Caco-2 (cell line): ENCODE measurements at regions not wholly inside any gene's neighbourhood (a gene's known extent, or its start where the extent isn't known, plus 50 kb on each side); places are given as distances from the start of the nearest gene placed in this dataset.

ENCODE experiments used
- BruUV-seq: library from RNA; stranded (reverse); fragments of 400-500 nt; replicated peaks from 2 replicates; lab custom pipeline; 2021; lab: Mats Ljungman, UMichigan
- CTCF ChIA-PET: fragments of 300-600 bp; sonication (Branson Sonifier 250); formaldehyde crosslinking; loops from one replicate; lab custom pipeline; 2022; ENCODE audit warnings: antibody characterized with exemption; lab: Charles Lee
- POLR2A ChIA-PET: fragments of 300-600 bp; sonication (Branson Sonifier 250); formaldehyde crosslinking; loops from one replicate; lab custom pipeline; 2022; ENCODE audit warnings: antibody characterized with exemption; lab: Charles Lee
- DNase-seq, 2 experiments: peaks; one replicate each; pipeline versions ENCODE4 v3.0.0 to v3.0.0-alpha.2; 2020 to 2022
- H3K27me3 ChIP-seq: replicated peaks from 2 replicates; pipeline ENCODE4 v1.6.0; 2011; ENCODE audit warnings: low read length; ENCODE audit not compliant: control insufficient read depth, insufficient read depth
- H3K36me3 ChIP-seq: 2 replicates; pipeline ENCODE4 v1.5.1; 2011; ENCODE audit warnings: low read length; ENCODE audit not compliant: control insufficient read depth, insufficient read depth
- H3K4me1 ChIP-seq: fragments of 250-450 bp; sonication (Bioruptor Pico); 2 replicates; pipeline ENCODE4 v1.5.1; 2020; ENCODE audit warnings: mild to moderate bottlenecking
- H3K4me3 ChIP-seq: 2 replicates; pipeline ENCODE4 v1.5.1; 2011; ENCODE audit warnings: low read depth, mild to moderate bottlenecking, control low read depth, low read length
- H3K9me3 ChIP-seq: fragments of 250-450 bp; sonication (Bioruptor Pico); 2 replicates; pipeline ENCODE4 v1.5.1; 2020; ENCODE audit warnings: mild to moderate bottlenecking, moderate library complexity
- H3K27ac Mint-ChIP-seq: one replicate; pipeline ENCODE4 v1.8.0; 2022; ENCODE audit warnings: mixed read lengths; ENCODE audit not compliant: unreplicated experiment
- H3K27me3 Mint-ChIP-seq: one replicate; pipeline ENCODE4 v1.8.0; 2022; ENCODE audit warnings: mixed read lengths; ENCODE audit not compliant: insufficient read depth, unreplicated experiment
- H3K36me3 Mint-ChIP-seq: one replicate; pipeline ENCODE4 v1.8.0; 2022; ENCODE audit warnings: mild to moderate bottlenecking, mixed read lengths; ENCODE audit not compliant: insufficient read depth, unreplicated experiment
- H3K4me1 Mint-ChIP-seq: one replicate; pipeline ENCODE4 v1.8.0; 2022; ENCODE audit warnings: low read depth, mixed read lengths; ENCODE audit not compliant: unreplicated experiment
- H3K4me3 Mint-ChIP-seq: one replicate; pipeline ENCODE4 v1.8.0; 2022; ENCODE audit warnings: mild to moderate bottlenecking, moderate library complexity, mixed read lengths; ENCODE audit not compliant: unreplicated experiment
- H3K9me3 Mint-ChIP-seq: one replicate; pipeline ENCODE4 v1.8.0; 2022; ENCODE audit warnings: mixed read lengths; ENCODE audit not compliant: unreplicated experiment
- CTCF ChIP-seq, 2 experiments: fragments of 200-600 bp in 1 of 2; IDR thresholded peaks; 1 replicate in 1 of 2; 2 replicates in 1 of 2; pipeline versions ENCODE4 v1.5.1 to v1.8.0; 2011 to 2022; ENCODE audit warnings: antibody characterized with exemption in 1 of 2, control low read depth in 1 of 2, inconsistent platforms in 1 of 2, low read depth in 1 of 2, low read length in 1 of 2, mild to moderate bottlenecking in 1 of 2, moderate library complexity in 1 of 2; ENCODE audit not compliant: insufficient read depth in 1 of 2, severe bottlenecking in 1 of 2, unreplicated experiment in 1 of 2
- intact Hi-C: fragments of 100-400 bp; cut with micrococcal nuclease; formaldehyde crosslinking; loops from one replicate; pipeline ENCODE4 v1.10.0; 2022; ENCODE audit not compliant: unreplicated experiment

GRCh38 chr19:13699786-13700185 lies 64.5 kb upstream of the MRI1 start:
- no peaks in the 10 kb centered on the region for H3K9me3 ChIP-seq
- no peak overlapping the region for H3K4me3 Mint-ChIP-seq
- no TSS peak for BruUV-seq
- no peak for TF ChIP-seq CTCF (IDR thresholded peaks at IDR 0.05; ENCODE audit: insufficient read depth in 1 of 2, low read depth in 1 of 2, low read length in 1 of 2, severe bottlenecking in 1 of 2, unreplicated experiment in 1 of 2)
- no peaks in the 10 kb centered on the region for H3K4me1 Mint-ChIP-seq
- H3K27me3 ChIP-seq: no peaks in the 10 kb centered on the region
- peaks cover 2% of the 10 kb centered on the region for H3K27me3 Mint-ChIP-seq
- H3K36me3 Mint-ChIP-seq: no peaks in the 10 kb centered on the region
- intact Hi-C loops: no loop called here
- POLR2A ChIA-PET: no interaction called here
- no peak overlapping the region for H3K4me3 ChIP-seq
- H3K36me3 ChIP-seq: no peaks in the 10 kb centered on the region
- CTCF ChIA-PET: no interaction called here
- no peaks in the 10 kb centered on the region for H3K9me3 Mint-ChIP-seq
- no peak overlapping the region for H3K27ac Mint-ChIP-seq
- no peaks in the 10 kb centered on the region for H3K4me1 ChIP-seq
- DNase-seq: no peak

- no TSS peak for BruUV-seq
- Mint-ChIP-seq H3K4me1 (no peaks in the 10 kb centered on the region), H3K27ac (no peak overlapping the region), H3K9me3 (no peaks in the 10 kb centered on the region), H3K36me3 (no peaks in the 10 kb centered on the region), H3K4me3 (no peak overlapping the region), H3K27me3 (peaks cover 5% of the 10 kb centered on the region)
- no peak for DNase-seq
- intact Hi-C loops: no loop called here
- ChIA-PET CTCF (no interaction called here), POLR2A (no interaction called here)
- Histone ChIP-seq H3K27me3 (no peaks in the 10 kb centered on the region), H3K4me3 (no peak overlapping the region), H3K4me1 (no peaks in the 10 kb centered on the region), H3K9me3 (no peaks in the 10 kb centered on the region), H3K36me3 (no peaks in the 10 kb centered on the region)
- no peak for TF ChIP-seq CTCF (IDR thresholded peaks at IDR 0.05; ENCODE audit: insufficient read depth in 1 of 2, low read depth in 1 of 2, low read length in 1 of 2, severe bottlenecking in 1 of 2, unreplicated experiment in 1 of 2)
Observed at GRCh38 chr19:13696839-13697238, 67.5 kb upstream of the MRI1 start.

GRCh38 chr19:13693889-13694288 lies 70.4 kb upstream of the MRI1 start:
- ChIA-PET CTCF (interaction anchor here (0.5 kb wide), 1 partner anchor 1861 kb away, joined by 4 read pairs; no protein-coding TSS in a partner anchor), POLR2A (no interaction called here)
- Histone ChIP-seq H3K9me3 (no peaks in the 10 kb centered on the region), H3K4me1 (no peaks in the 10 kb centered on the region), H3K4me3 (no peak overlapping the region), H3K27me3 (no peaks in the 10 kb centered on the region), H3K36me3 (no peaks in the 10 kb centered on the region)
- Mint-ChIP-seq H3K36me3 (no peaks in the 10 kb centered on the region), H3K27me3 (peaks cover 5% of the 10 kb centered on the region), H3K9me3 (no peaks in the 10 kb centered on the region), H3K4me1 (no peaks in the 10 kb centered on the region), H3K4me3 (no peak overlapping the region), H3K27ac (no peak overlapping the region)
- intact Hi-C loops: no loop called here
- no peak for TF ChIP-seq CTCF (IDR thresholded peaks at IDR 0.05; ENCODE audit: insufficient read depth in 1 of 2, low read depth in 1 of 2, low read length in 1 of 2, severe bottlenecking in 1 of 2, unreplicated experiment in 1 of 2)
- no peak for DNase-seq
- BruUV-seq: no TSS peak
